IPS DF 6.9 (cell line): ENCODE measurements at regions not wholly inside any gene's neighbourhood (a gene's known extent, or its start where the extent isn't known, plus 50 kb on each side); places are given as distances from the start of the nearest gene placed in this dataset.

Source experiments
- DNase-seq: peaks from one replicate; pipeline ENCODE4 v3.0.0-alpha.2; 2013; ENCODE audit warnings: low read depth, low spot score
- H3K27ac ChIP-seq: one replicate; pipeline ENCODE4 v1.5.1; 2013; ENCODE audit warnings: low read length, control low read depth
- H3K27me3 ChIP-seq: 2 replicates; pipeline ENCODE4 v1.6.1; 2013; ENCODE audit warnings: mild to moderate bottlenecking, low read length; ENCODE audit not compliant: control insufficient read depth, insufficient read depth
- H3K36me3 ChIP-seq: 2 replicates; pipeline ENCODE4 v1.6.1; 2013; ENCODE audit warnings: low read length; ENCODE audit not compliant: control insufficient read depth, insufficient read depth
- H3K4me1 ChIP-seq: 2 replicates; pipeline ENCODE4 v1.6.1; 2013; ENCODE audit warnings: low read length; ENCODE audit not compliant: control insufficient read depth, insufficient read depth
- H3K4me3 ChIP-seq: 2 replicates; pipeline ENCODE4 v1.5.1; 2013; ENCODE audit warnings: mild to moderate bottlenecking, low read length
- H3K9me3 ChIP-seq: 2 replicates; pipeline ENCODE4 v1.6.1; 2013; ENCODE audit warnings: low read length, inconsistent platforms; ENCODE audit not compliant: control insufficient read depth, insufficient read depth
- WGBS: extraction: QIAGEN DNeasy Blood & Tissue Kit; methylation state at CpG from one replicate; pipeline ENCODE4 v1.1.7; 2013; ENCODE audit warnings: mixed read lengths, missing lambda C conversion rate; ENCODE audit not compliant: insufficient read length, insufficient coverage; 5-methylcytosine and 5-hydroxymethylcytosine counted together

- no peaks in the 10 kb centered on the region for H3K36me3 ChIP-seq
- H3K4me1 ChIP-seq: no peaks in the 10 kb centered on the region
- no CpG with 5 or more reads among the region's 2 CpGs for WGBS
- no peak overlapping the region for H3K4me3 ChIP-seq
- H3K9me3 ChIP-seq: no peaks in the 10 kb centered on the region
- DNase-seq: no peak
- H3K27ac ChIP-seq: no peak overlapping the region
- H3K27me3 ChIP-seq: no peaks in the 10 kb centered on the region
These were observed 691.2 kb downstream of the USP25 start for GRCh38 chr21:16421007-16421406.

GRCh38 chr21:16421965-16422364, 692.2 kb downstream of the USP25 start:
- no peak overlapping the region for H3K4me3 ChIP-seq
- no peaks in the 10 kb centered on the region for H3K27me3 ChIP-seq
- WGBS: no CpG with 5 or more reads among the region's 3 CpGs
- no peak overlapping the region for H3K27ac ChIP-seq
- DNase-seq: no peak
- no peaks in the 10 kb centered on the region for H3K36me3 ChIP-seq
- H3K4me1 ChIP-seq: no peaks in the 10 kb centered on the region
- no peaks in the 10 kb centered on the region for H3K9me3 ChIP-seq

GRCh38 chr21:16422702-16423101, 692.9 kb downstream of the USP25 start:
- no peaks in the 10 kb centered on the region for H3K36me3 ChIP-seq
- DNase-seq: no peak
- H3K4me3 ChIP-seq: no peak overlapping the region
- H3K4me1 ChIP-seq: no peaks in the 10 kb centered on the region
- H3K27ac ChIP-seq: no peak overlapping the region
- WGBS: no CpG with 5 or more reads among the region's 2 CpGs
- H3K27me3 ChIP-seq: no peaks in the 10 kb centered on the region
- no peaks in the 10 kb centered on the region for H3K9me3 ChIP-seq

- WGBS: 100% methylated on average over 1 of the region's 4 CpGs
- no peak for DNase-seq
These were observed 694.1 kb downstream of the USP25 start for GRCh38 chr21:16423921-16424320.

GRCh38 chr21:16424331-16424751, 694.6 kb downstream of the USP25 start:
- Histone ChIP-seq H3K27me3 (no peaks in the 10 kb centered on the region), H3K4me1 (no peaks in the 10 kb centered on the region), H3K27ac (no peak overlapping the region), H3K36me3 (no peaks in the 10 kb centered on the region), H3K9me3 (no peaks in the 10 kb centered on the region), H3K4me3 (no peak overlapping the region)
- WGBS: no CpG with 5 or more reads among the region's 5 CpGs
- DNase-seq: no peak

More at GRCh38 chr21:16423921-16424320, 694.1 kb downstream of the USP25 start:
- no peaks in the 10 kb centered on the region for H3K36me3 ChIP-seq
- no peaks in the 10 kb centered on the region for H3K9me3 ChIP-seq
- H3K27ac ChIP-seq: no peak overlapping the region
- H3K27me3 ChIP-seq: no peaks in the 10 kb centered on the region
- H3K4me1 ChIP-seq: no peaks in the 10 kb centered on the region
- H3K4me3 ChIP-seq: no peak overlapping the region

GRCh38 chr21:16425376-16425775, 695.6 kb downstream of the USP25 start:
- no peak for DNase-seq
- H3K27me3 ChIP-seq: no peaks in the 10 kb centered on the region
- no peaks in the 10 kb centered on the region for H3K36me3 ChIP-seq
- H3K9me3 ChIP-seq: no peaks in the 10 kb centered on the region
- H3K4me3 ChIP-seq: no peak overlapping the region
- H3K27ac ChIP-seq: no peak overlapping the region
- H3K4me1 ChIP-seq: no peaks in the 10 kb centered on the region

- no peak overlapping the region for H3K4me3 ChIP-seq
- no peak overlapping the region for H3K27ac ChIP-seq
- no peaks in the 10 kb centered on the region for H3K9me3 ChIP-seq
- no peaks in the 10 kb centered on the region for H3K36me3 ChIP-seq
- no peak for DNase-seq
- H3K4me1 ChIP-seq: no peaks in the 10 kb centered on the region
- H3K27me3 ChIP-seq: no peaks in the 10 kb centered on the region
- whole genome bisulfite sequencing: no CpG with 5 or more reads among the region's 6 CpGs
These were observed 697.2 kb downstream of the USP25 start for GRCh38 chr21:16426936-16427335.

GRCh38 chr21:16427587-16428087, 697.9 kb downstream of the USP25 start:
- no peaks in the 10 kb centered on the region for H3K9me3 ChIP-seq
- no peaks in the 10 kb centered on the region for H3K27me3 ChIP-seq
- WGBS: no CpG with 5 or more reads among the region's 3 CpGs
- H3K27ac ChIP-seq: no peak overlapping the region
- no peak overlapping the region for H3K4me3 ChIP-seq
- no peak for DNase-seq
- no peaks in the 10 kb centered on the region for H3K36me3 ChIP-seq
- no peaks in the 10 kb centered on the region for H3K4me1 ChIP-seq

- DNase-seq: no peak
- WGBS: no CpG with 5 or more reads among the region's 1 CpG
These were observed 707.8 kb downstream of the USP25 start for GRCh38 chr21:16437586-16437985.

GRCh38 chr21:16438761-16439160, 709.0 kb downstream of the USP25 start:
- 100% methylated on average over 1 of the region's 1 CpG for WGBS

More at GRCh38 chr21:16437586-16437985, 707.8 kb downstream of the USP25 start:
- Histone ChIP-seq H3K27ac (no peak overlapping the region), H3K36me3 (no peaks in the 10 kb centered on the region), H3K27me3 (no peaks in the 10 kb centered on the region), H3K9me3 (no peaks in the 10 kb centered on the region), H3K4me1 (no peaks in the 10 kb centered on the region), H3K4me3 (no peak overlapping the region)

GRCh38 chr21:16441789-16442188, 712.0 kb downstream of the USP25 start:
- H3K9me3 ChIP-seq: no peaks in the 10 kb centered on the region
- H3K4me1 ChIP-seq: no peaks in the 10 kb centered on the region
- H3K27ac ChIP-seq: no peak overlapping the region
- H3K36me3 ChIP-seq: no peaks in the 10 kb centered on the region
- no peak for DNase-seq
- no peak overlapping the region for H3K4me3 ChIP-seq
- no peaks in the 10 kb centered on the region for H3K27me3 ChIP-seq
- no CpG with 5 or more reads among the region's 1 CpG for WGBS

More at GRCh38 chr21:16438761-16439160, 709.0 kb downstream of the USP25 start:
- Histone ChIP-seq H3K9me3 (no peaks in the 10 kb centered on the region), H3K27ac (no peak overlapping the region), H3K27me3 (no peaks in the 10 kb centered on the region), H3K4me3 (no peak overlapping the region), H3K4me1 (no peaks in the 10 kb centered on the region), H3K36me3 (no peaks in the 10 kb centered on the region)
- DNase-seq: no peak
